ENCODE measurements at regions not wholly inside any gene's neighbourhood (a gene's known extent, or its start where the extent isn't known, plus 50 kb on each side); places are given as distances from the start of the nearest gene placed in this dataset.

DNA sequence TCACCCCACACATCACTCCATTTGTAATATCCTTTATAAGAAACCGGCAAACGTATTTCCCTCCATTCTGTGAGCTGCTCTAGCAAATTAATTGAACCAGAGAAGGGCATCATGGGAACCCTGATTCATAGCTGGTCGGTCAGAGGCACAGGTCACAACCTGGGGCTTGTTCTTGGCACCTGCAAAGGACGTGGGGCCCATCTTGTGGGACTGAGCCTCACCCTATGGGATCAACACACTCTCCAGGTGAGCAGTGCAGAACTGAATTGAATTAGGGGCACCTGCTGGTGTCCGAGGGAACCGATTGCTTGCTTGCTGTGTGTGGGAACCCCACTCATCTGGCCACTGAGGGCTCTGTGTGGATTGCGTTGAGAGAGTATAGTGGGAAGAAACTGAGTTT, 145.3 kb downstream of the CTTN start:
- TF ChIP-seq ZFX (IDR thresholded peaks at IDR 0.05; ENCODE audit: borderline replicate concordance): no peak
- TF ChIP-seq, protein P1, sequence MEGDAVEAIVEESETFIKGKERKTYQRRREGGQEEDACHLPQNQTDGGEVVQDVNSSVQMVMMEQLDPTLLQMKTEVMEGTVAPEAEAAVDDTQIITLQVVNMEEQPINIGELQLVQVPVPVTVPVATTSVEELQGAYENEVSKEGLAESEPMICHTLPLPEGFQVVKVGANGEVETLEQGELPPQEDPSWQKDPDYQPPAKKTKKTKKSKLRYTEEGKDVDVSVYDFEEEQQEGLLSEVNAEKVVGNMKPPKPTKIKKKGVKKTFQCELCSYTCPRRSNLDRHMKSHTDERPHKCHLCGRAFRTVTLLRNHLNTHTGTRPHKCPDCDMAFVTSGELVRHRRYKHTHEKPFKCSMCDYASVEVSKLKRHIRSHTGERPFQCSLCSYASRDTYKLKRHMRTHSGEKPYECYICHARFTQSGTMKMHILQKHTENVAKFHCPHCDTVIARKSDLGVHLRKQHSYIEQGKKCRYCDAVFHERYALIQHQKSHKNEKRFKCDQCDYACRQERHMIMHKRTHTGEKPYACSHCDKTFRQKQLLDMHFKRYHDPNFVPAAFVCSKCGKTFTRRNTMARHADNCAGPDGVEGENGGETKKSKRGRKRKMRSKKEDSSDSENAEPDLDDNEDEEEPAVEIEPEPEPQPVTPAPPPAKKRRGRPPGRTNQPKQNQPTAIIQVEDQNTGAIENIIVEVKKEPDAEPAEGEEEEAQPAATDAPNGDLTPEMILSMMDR (IDR thresholded peaks at IDR 0.05): no peak
- no peak overlapping the region for H3K27ac ChIP-seq

DNA sequence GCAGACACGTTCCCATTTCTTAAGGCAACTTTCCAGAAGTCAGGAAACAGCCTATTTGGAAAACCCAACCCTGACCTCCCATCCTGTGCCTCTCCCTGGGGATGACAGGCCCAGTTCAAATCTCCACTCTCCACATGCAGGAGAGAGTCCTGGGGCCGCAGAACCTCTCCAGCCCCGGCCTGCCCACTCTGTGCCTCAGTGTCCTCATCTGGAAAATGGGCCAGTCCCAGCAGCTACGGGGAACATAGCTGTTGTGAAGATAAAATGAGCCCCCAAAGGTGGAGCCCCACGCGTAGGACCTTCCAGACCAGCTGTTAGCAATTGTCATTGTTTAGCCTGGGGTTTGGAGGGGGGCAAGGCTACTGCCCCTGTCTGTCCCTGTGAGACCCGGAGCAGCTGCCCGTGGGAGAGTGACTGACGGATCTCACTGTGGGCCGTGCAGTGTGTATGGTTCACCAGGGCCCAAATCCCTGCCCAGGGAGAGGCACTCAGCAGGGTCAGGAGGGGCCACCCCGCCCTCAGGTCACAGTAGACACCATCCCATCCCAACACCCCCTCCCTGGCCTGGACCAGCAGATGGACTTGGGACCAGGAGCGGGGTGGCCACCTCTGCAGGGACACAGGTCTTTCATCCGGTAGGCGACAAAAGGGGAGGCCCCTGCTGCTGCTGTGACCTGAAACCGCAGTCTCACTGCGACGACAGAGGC, 145.9 kb downstream of the CTTN start:
- TF ChIP-seq ZFX (IDR thresholded peaks at IDR 0.05; ENCODE audit: borderline replicate concordance): no peak
- TF ChIP-seq, protein P1 (IDR thresholded peaks at IDR 0.05): no peak
- no peak overlapping the region for H3K27ac ChIP-seq

DNA sequence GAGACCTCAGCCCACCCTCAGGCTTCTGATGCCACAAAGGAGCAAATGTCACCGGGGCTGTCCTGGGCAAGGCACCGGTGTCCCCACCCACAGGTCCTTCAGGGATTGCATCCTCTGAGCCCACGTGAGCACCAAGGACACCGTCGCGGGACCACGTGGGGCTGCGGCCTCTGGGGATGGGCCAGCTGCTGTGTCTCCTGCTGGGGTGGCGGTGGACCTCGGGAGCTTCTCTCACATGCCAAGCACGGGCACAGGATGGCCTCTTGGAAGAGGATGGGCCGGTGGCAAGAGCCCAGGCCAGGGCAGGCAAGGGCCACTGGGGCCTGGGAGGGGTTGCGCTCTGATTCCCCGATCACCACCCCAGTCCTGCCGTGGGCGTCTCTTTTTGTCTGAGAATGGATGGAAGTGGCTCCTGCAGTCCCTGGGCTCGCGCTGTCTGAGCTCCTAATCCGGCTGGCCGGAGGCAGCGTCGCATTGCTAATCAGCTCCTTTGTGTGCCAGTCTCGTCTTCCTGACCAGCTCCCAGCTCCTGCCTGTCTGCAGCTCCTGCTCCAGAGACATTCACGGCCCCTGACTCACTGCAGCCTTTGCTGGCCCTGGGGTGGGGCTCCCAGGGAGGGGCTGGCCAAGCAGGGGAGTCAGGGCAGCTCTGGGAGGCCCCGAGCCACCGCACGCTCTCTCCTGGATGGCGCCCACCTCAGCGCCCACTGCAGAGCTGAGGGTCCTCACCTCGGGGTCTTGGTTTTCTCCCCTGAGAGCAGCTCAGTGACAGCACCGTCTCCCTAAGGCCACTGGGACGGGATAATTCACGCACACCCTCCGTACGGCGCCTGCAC, 146.7 kb downstream of the CTTN start:
- H3K27ac ChIP-seq: no peak overlapping the region
- TF ChIP-seq ZFX (IDR thresholded peaks at IDR 0.05; ENCODE audit: borderline replicate concordance): no peak
- TF ChIP-seq, protein P1 (IDR thresholded peaks at IDR 0.05): no peak

DNA sequence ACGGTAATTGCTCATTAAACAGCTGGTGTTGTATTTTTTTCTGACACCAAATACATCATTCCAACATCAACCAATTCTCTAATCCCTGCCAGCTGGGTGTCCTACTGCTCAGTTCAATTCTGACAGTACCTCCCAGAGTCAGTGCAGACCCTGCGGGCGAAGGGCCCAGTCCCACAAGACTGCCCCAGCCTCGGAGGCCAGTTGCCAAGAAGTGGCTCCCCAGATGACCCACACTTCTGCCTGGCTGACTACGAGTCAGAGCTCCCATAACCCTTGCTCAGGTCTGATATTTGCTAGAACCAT, 147.2 kb downstream of the CTTN start:
- no peak for TF ChIP-seq ZFX (IDR thresholded peaks at IDR 0.05; ENCODE audit: borderline replicate concordance)
- TF ChIP-seq, protein P1 (IDR thresholded peaks at IDR 0.05): no peak
- H3K27ac ChIP-seq: no peak overlapping the region

DNA sequence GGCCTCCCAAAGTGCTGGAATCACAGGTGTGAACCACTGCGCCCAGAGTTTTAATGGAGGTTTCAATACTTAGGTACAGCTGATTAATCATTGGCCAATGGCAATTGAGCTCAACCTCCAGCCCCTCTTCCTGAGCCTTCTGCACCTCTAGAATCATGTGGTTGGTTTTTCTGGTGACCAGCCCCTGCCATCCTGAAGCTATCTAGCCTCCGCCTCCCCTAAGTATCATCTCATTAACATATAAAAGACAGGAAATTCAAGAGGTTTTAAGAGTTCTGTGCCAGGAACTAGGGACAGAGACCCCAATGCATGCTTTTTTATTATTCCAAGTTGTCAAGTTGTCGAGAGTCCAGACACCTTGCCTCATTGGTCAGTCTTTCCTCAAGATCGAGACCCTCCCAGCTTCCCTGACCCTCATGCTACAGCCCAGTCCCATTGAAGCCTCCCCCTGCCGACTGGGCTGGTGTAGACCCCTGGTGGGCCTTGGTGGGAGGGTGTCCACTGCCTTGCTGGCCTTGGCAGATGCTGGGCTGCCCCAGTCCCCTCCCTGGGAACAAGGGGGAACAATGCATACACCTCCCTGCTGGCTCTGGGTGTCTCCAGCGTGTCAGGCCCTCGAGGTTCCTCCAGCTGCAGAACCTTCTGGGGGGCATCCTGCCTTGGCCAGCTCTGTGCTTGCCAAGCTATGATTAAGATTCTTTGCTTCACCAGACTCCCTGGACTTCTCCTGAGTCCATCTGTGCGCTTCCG, 148.0 kb downstream of the CTTN start:
- TF ChIP-seq, protein P1 (IDR thresholded peaks at IDR 0.05): no peak
- TF ChIP-seq ZFX (IDR thresholded peaks at IDR 0.05; ENCODE audit: borderline replicate concordance): no peak
- H3K27ac ChIP-seq: no peak overlapping the region

DNA sequence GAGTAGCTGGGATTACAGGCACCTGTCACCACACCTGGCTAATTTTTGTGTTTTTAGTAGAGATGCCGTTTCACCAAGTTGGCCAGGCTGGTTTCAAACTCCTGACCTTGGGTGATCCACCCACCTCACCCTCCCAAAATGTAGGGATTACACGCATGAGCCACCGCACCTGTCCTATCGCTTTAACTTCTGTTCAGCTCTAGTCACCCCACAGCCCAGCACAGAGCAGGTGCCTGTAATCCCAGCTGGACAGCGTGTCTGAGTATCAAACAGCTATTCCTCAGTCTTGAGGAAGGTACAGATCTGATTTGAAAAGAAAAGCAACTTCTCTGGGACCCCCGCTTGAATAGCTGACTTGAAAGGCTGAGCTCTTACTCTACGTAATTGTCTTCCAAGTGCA, 149.1 kb downstream of the CTTN start:
- no peak overlapping the region for H3K27ac ChIP-seq
- TF ChIP-seq, protein P1 (IDR thresholded peaks at IDR 0.05): no peak
- no peak for TF ChIP-seq ZFX (IDR thresholded peaks at IDR 0.05; ENCODE audit: borderline replicate concordance)
